Neuronal stem cell (in vitro differentiated cells): ENCODE measurements at regions not wholly inside any gene's neighbourhood (a gene's known extent, or its start where the extent isn't known, plus 50 kb on each side); places are given as distances from the start of the nearest gene placed in this dataset.

Experiments used
- DNase-seq: peaks from one replicate; pipeline ENCODE4 v3.0.0-alpha.2; 2013; ENCODE audit warnings: low spot score
- H2AFZ ChIP-seq: one replicate; pipeline ENCODE4 v1.6.1; 2013; ENCODE audit warnings: mild to moderate bottlenecking, low read length, inconsistent platforms
- H2AK5ac ChIP-seq: 2 replicates; pipeline ENCODE4 v1.6.1; 2013; ENCODE audit warnings: low read depth, mild to moderate bottlenecking, inconsistent platforms, low read length, moderate library complexity, mixed read lengths
- H2BK120ac ChIP-seq: 2 replicates; pipeline ENCODE4 v1.6.1; 2013; ENCODE audit warnings: low read depth, mild to moderate bottlenecking, inconsistent platforms, low read length, moderate library complexity, mixed read lengths
- H2BK12ac ChIP-seq: one replicate; pipeline ENCODE4 v1.6.1; 2013; ENCODE audit warnings: low read length, inconsistent platforms
- H2BK15ac ChIP-seq: 2 replicates; pipeline ENCODE4 v1.6.1; 2013; ENCODE audit warnings: mild to moderate bottlenecking, low read length, inconsistent platforms, mixed read lengths
- H2BK5ac ChIP-seq: one replicate; pipeline ENCODE4 v1.6.1; 2013; ENCODE audit warnings: inconsistent platforms, mild to moderate bottlenecking, low read length, moderate library complexity
- H3K14ac ChIP-seq: one replicate; pipeline ENCODE4 v1.6.1; 2013; ENCODE audit warnings: low read length, inconsistent platforms
- H3K18ac ChIP-seq: 2 replicates; pipeline ENCODE4 v1.6.1; 2013; ENCODE audit warnings: low read length, inconsistent platforms
- H3K23ac ChIP-seq: 2 replicates; pipeline ENCODE4 v1.6.1; 2013; ENCODE audit warnings: low read depth, mild to moderate bottlenecking, mixed read lengths, low read length, inconsistent platforms; ENCODE audit not compliant: poor library complexity
- H3K27ac ChIP-seq: replicated peaks from 3 replicates; pipeline ENCODE4 v1.5.1; 2013; ENCODE audit warnings: low read length, inconsistent platforms
- H3K27me3 ChIP-seq, 3 experiments: 2 replicates each; pipeline ENCODE4 v1.6.1; 2013; ENCODE audit warnings: low read length in 3 of 3, mild to moderate bottlenecking in 2 of 3, inconsistent platforms in 1 of 3, low read depth in 1 of 3, mixed read lengths in 1 of 3, moderate library complexity in 1 of 3; ENCODE audit not compliant: control insufficient read depth in 3 of 3, insufficient read depth in 3 of 3
- H3K36me3 ChIP-seq, 2 donors: replicated peaks in 1 of 2; 2 replicates each; pipeline ENCODE4 v1.6.1; 2013; ENCODE audit warnings: low read length in 2 of 2; ENCODE audit not compliant: control insufficient read depth in 2 of 2, insufficient read depth in 2 of 2
- H3K4ac ChIP-seq: 2 replicates; pipeline ENCODE4 v1.6.1; 2013; ENCODE audit warnings: inconsistent platforms, mild to moderate bottlenecking, low read length, moderate library complexity
- H3K4me1 ChIP-seq, 2 donors: 1 replicate in 1 of 2; 2 replicates in 1 of 2; pipeline ENCODE4 v1.6.1; 2013; ENCODE audit warnings: low read length in 2 of 2, low read depth in 1 of 2; ENCODE audit not compliant: control insufficient read depth in 2 of 2, insufficient read depth in 1 of 2
- H3K4me2 ChIP-seq: one replicate; pipeline ENCODE4 v1.6.1; 2013; ENCODE audit warnings: mild to moderate bottlenecking, low read length, inconsistent platforms; ENCODE audit not compliant: insufficient read depth, poor library complexity, severe bottlenecking
- H3K4me3 ChIP-seq, 2 donors: 2 replicates each; pipeline ENCODE4 v1.5.1; 2013; ENCODE audit warnings: low read length in 2 of 2, mild to moderate bottlenecking in 2 of 2, inconsistent platforms in 1 of 2, moderate library complexity in 1 of 2
- H3K79me1 ChIP-seq: one replicate; pipeline ENCODE4 v1.6.1; 2013; ENCODE audit warnings: low read depth, mild to moderate bottlenecking, inconsistent platforms, low read length, moderate library complexity
- H3K9ac ChIP-seq: one replicate; pipeline ENCODE4 v1.6.1; 2013; ENCODE audit warnings: mild to moderate bottlenecking, low read depth, low read length, inconsistent platforms; ENCODE audit not compliant: poor library complexity
- H3K9me3 ChIP-seq, 2 donors: replicated peaks in 1 of 2; 2 replicates each; pipeline versions ENCODE3 to v1.6.1; 2013; ENCODE audit warnings: low read length in 2 of 2, mild to moderate bottlenecking in 2 of 2, inconsistent platforms in 1 of 2, low read depth in 1 of 2, mixed read lengths in 1 of 2, moderate library complexity in 1 of 2; ENCODE audit not compliant: control insufficient read depth in 2 of 2, insufficient read depth in 1 of 2
- H4K8ac ChIP-seq: one replicate; pipeline ENCODE4 v1.6.1; 2013; ENCODE audit warnings: low read depth, mild to moderate bottlenecking, inconsistent platforms, low read length, moderate library complexity
- H4K91ac ChIP-seq: one replicate; pipeline ENCODE4 v1.6.1; 2013; ENCODE audit warnings: low read length, low read depth, mild to moderate bottlenecking, inconsistent platforms; ENCODE audit not compliant: poor library complexity
- WGBS, 2 donors: extraction: QIAGEN DNeasy Blood & Tissue Kit; methylation state at CpG; one replicate each; pipeline ENCODE4 v1.1.7; 2013; ENCODE audit warnings: missing lambda C conversion rate in 2 of 2, mixed read lengths in 1 of 2; ENCODE audit not compliant: insufficient read length in 2 of 2, insufficient replicate concordance in 1 of 2; ENCODE audit errors: extremely low coverage in 2 of 2; 5-methylcytosine and 5-hydroxymethylcytosine counted together

DNA sequence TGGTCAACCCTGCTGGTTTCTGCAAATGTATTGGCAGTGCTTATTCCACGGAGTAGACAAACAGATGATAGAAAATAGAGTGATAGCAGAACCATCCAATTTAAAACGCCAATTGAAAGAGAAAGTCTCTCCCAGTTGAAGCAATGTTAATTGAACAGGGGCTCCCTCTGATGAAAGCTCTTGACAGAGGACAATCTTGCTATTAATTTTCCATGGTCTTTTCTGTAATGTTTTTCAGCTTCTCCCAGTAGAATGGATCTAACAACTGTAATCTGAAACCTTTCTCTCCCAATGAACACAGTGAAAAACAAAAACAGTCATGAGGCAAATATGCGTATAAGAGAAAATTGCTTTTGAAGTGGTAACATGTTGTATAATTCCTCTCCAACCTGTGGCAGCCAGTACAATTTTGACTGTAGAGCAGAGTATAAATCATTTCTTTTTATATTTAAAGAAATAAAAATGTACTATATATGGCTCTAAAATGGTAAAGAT lies 225.1 kb upstream of the GALNTL6 start:
- H3K9ac ChIP-seq: no peak overlapping the region
- no peaks in the 10 kb centered on the region for H3K79me1 ChIP-seq
- H2BK15ac ChIP-seq: no peak overlapping the region
- H2BK5ac ChIP-seq: no peak overlapping the region
- no peak for DNase-seq
- no peak overlapping the region for H3K18ac ChIP-seq
- WGBS, 2 donors: no CpG with 5 or more reads among the region's 3 CpGs
- no peak overlapping the region for H2BK12ac ChIP-seq
- H2AK5ac ChIP-seq: no peak overlapping the region
- no peaks in the 10 kb centered on the region for H3K4me1 ChIP-seq
- H3K9me3 ChIP-seq: no peaks in the 10 kb centered on the region
- no peak overlapping the region for H3K4me3 ChIP-seq
- H3K27me3 ChIP-seq: no peaks in the 10 kb centered on the region
- no peak overlapping the region for H3K4me2 ChIP-seq
- H3K27ac ChIP-seq: no peak overlapping the region
- no peak overlapping the region for H4K8ac ChIP-seq
- H3K4ac ChIP-seq: no peak overlapping the region
- H2AFZ ChIP-seq: no peak overlapping the region
- H2BK120ac ChIP-seq: no peak overlapping the region
- no peak overlapping the region for H3K23ac ChIP-seq
- H3K36me3 ChIP-seq: no peaks in the 10 kb centered on the region
- no peak overlapping the region for H3K14ac ChIP-seq
- no peak overlapping the region for H4K91ac ChIP-seq

DNA sequence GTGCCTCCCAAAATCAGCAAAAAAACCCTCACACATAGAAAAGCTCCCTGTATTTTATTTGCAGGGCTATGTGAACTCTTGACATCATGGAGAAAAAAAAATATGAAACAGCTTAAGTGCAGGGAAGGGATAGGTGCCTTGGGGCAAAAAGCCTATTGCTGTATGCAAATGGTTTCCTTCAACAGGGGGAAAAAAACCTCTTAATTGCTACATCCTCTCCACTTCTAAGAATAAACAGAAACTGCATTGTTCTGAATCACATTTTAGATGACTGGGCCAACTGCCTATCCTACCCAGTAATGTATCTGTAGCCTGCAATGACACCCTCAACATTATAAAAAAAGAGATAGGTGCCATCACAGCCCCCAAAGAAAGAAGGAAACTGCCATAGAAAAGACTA lies 229.4 kb upstream of the GALNTL6 start:
- Histone ChIP-seq H4K8ac (no peak overlapping the region), H3K14ac (no peak overlapping the region), H2BK12ac (no peak overlapping the region), H2AFZ (no peak overlapping the region), H2BK5ac (no peak overlapping the region), H3K79me1 (no peaks in the 10 kb centered on the region), H3K18ac (no peak overlapping the region), H3K4me3 (no peak overlapping the region), H3K27ac (no peak overlapping the region), H3K36me3 (no peaks in the 10 kb centered on the region), H3K4ac (no peak overlapping the region), H3K4me2 (no peak overlapping the region), H3K23ac (no peak overlapping the region), H4K91ac (no peak overlapping the region), H3K9me3 (no peaks in the 10 kb centered on the region), H2BK15ac (no peak overlapping the region), H2AK5ac (no peak overlapping the region), H3K27me3 (no peaks in the 10 kb centered on the region), H2BK120ac (no peak overlapping the region), H3K4me1 (no peaks in the 10 kb centered on the region), H3K9ac (no peak overlapping the region)
- no peak for DNase-seq

DNA sequence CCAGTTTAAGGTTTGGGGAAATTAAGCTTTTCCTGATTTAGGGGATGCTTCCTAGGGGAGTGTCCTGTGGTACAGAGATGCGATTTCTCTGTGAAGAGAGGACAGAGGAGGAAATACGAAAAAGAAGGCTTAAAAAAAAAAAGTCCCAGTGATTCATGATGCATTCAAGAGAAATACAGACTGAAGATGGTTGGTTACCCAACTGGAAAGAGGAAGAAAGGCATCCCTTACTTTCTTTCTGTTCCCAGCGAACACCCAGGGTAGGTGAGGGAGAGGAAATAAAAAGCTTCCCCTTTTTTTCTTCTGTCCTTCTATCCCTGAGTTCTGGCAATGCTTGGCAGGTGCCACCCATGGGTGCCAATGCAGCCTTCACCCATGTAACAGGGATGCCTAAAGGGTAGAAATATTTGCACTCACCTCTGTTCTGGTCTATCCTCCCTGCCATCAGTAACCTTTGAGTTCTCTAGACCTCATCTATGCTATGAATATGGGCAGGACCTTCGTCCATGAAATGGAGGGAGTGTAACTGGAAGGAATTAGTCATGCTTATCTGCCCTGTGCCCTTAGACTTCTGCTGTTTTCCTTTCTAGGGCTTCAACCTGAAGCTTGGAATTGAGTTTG lies 230.1 kb upstream of the GALNTL6 start:
- no peak overlapping the region for H2BK5ac ChIP-seq
- no peak for DNase-seq
- no peak overlapping the region for H3K9ac ChIP-seq
- H3K23ac ChIP-seq: no peak overlapping the region
- WGBS, 2 donors: no CpG with 5 or more reads among the region's 4 CpGs
- no peak overlapping the region for H3K27ac ChIP-seq
- no peaks in the 10 kb centered on the region for H3K79me1 ChIP-seq
- H3K4me3 ChIP-seq: no peak overlapping the region
- H3K27me3 ChIP-seq: no peaks in the 10 kb centered on the region
- no peak overlapping the region for H2AFZ ChIP-seq
- no peaks in the 10 kb centered on the region for H3K36me3 ChIP-seq
- H2BK12ac ChIP-seq: no peak overlapping the region
- no peaks in the 10 kb centered on the region for H3K4me1 ChIP-seq
- no peak overlapping the region for H3K18ac ChIP-seq
- no peak overlapping the region for H3K4me2 ChIP-seq
- no peak overlapping the region for H3K4ac ChIP-seq
- H4K91ac ChIP-seq: no peak overlapping the region
- H2BK15ac ChIP-seq: no peak overlapping the region
- no peaks in the 10 kb centered on the region for H3K9me3 ChIP-seq
- H2BK120ac ChIP-seq: no peak overlapping the region
- H3K14ac ChIP-seq: no peak overlapping the region
- no peak overlapping the region for H4K8ac ChIP-seq
- H2AK5ac ChIP-seq: no peak overlapping the region

DNA sequence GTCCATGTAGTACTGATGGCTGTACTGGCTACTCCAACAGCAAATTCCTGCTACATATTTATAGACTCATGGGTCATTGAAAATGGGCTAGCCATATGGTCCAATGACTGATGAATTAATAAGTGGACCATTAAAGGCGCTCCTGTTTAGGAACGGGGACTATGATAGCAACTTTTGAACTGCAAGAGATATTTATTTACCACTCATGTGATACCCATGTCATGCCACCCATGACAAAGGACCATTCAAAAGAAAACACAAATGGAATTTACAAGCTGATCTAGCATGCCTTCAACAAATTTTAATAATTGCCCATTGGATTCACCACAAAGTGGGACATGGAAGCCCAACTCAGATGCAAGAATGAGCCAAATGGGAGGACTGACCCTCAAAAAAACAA lies 240.0 kb upstream of the GALNTL6 start:
- no peak for DNase-seq
- Histone ChIP-seq H3K9me3 (no peaks in the 10 kb centered on the region), H3K18ac (no peak overlapping the region), H3K23ac (no peak overlapping the region), H3K4me2 (no peak overlapping the region), H4K91ac (no peak overlapping the region), H3K79me1 (no peaks in the 10 kb centered on the region), H2BK15ac (no peak overlapping the region), H2AFZ (no peak overlapping the region), H3K4me1 (no peaks in the 10 kb centered on the region), H2BK12ac (no peak overlapping the region), H2BK120ac (no peak overlapping the region), H3K4ac (no peak overlapping the region), H3K9ac (no peak overlapping the region), H3K4me3 (no peak overlapping the region), H2BK5ac (no peak overlapping the region), H3K36me3 (no peaks in the 10 kb centered on the region), H3K27ac (no peak overlapping the region), H2AK5ac (no peak overlapping the region), H3K27me3 (no peaks in the 10 kb centered on the region), H4K8ac (no peak overlapping the region), H3K14ac (no peak overlapping the region)
- no CpG with 5 or more reads among the region's 2 CpGs for WGBS, 2 donors
